GM19395 (cell line): ENCODE measurements at regions not wholly inside any gene's neighbourhood (a gene's known extent, or its start where the extent isn't known, plus 50 kb on each side); places are given as distances from the start of the nearest gene placed in this dataset.
"Not testable (repeated sequence)": the region's sequence is repeated elsewhere in the genome, so short reads cannot be mapped to it uniquely, and the experiment has no call there.

Experiments used
- ATAC-seq: cut with Tn5 transposase; IDR thresholded peaks from one replicate; pipeline ENCODE4 v1.9.1; 2021; ENCODE audit warnings: mild to moderate bottlenecking, moderate library complexity; ENCODE audit not compliant: unreplicated experiment

GRCh38 chr5:155679530-155679929 lies 647.4 kb upstream of the SGCD start:
- no peak for ATAC-seq

GRCh38 chr5:155684417-155684816 lies 642.5 kb upstream of the SGCD start:
- ATAC-seq, result no peak

- no peak for ATAC-seq
Measured at GRCh38 chr5:155686131-155686530, 640.8 kb upstream of the SGCD start.

DNA sequence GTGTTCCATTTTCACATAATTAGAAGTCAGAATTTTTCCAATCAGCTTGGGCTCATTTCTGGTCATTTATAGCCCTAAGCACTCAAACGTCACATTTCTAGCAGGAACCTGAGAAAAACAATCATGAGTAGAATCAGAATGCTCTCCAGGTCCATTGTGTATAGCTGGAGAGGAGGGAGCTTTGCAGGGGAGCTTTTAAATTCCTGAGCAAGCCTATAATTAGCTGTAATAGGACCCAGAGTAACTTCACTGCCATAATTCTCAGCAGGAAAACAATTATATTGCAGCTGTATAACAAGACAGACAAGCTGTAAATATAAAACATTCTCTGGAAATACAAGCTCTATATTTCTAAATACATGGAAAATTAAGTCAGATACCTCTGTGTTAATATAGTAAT lies 637.6 kb upstream of the SGCD start:
- no peak for ATAC-seq

DNA sequence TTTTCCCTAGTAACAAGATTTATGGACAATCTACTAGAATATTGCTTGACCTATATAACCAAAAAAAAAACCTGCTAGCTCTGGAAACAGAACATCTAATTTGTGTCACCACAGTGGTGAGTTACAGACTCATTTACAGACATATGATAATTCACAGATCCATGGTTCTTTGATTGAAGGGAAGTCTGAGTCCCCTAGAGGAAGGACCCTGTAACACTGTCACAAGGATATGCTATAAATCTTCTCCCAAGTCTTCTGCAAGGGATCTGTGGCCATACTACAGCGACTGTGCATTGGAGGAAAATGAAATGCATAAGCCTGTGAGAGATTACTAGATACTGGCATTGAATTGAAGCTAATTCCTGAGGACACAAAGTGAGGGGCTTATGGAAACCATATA lies 630.6 kb upstream of the SGCD start:
- no peak for ATAC-seq

- no peak for ATAC-seq
Measured at GRCh38 chr5:155697236-155697635, 629.7 kb upstream of the SGCD start.

DNA sequence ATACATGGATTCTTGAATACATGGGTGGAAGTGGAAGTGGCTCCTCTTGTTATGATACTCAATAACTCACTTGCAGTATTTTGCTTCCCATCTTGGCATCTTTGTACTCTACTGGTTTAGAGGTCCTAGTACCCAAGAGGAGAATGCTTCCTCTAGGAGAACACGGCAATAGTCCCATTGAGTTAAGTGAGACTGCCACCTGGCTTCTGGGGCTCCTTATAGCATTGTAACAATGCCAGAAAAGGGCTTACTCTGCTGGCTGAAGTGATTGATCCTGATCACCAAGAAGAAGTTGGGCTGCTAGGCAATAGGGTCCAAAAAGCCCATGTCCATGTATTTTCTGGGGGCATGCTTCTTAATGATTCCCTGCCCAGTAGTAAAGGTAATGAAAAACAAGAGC lies 627.6 kb upstream of the SGCD start:
- no peak for ATAC-seq

DNA sequence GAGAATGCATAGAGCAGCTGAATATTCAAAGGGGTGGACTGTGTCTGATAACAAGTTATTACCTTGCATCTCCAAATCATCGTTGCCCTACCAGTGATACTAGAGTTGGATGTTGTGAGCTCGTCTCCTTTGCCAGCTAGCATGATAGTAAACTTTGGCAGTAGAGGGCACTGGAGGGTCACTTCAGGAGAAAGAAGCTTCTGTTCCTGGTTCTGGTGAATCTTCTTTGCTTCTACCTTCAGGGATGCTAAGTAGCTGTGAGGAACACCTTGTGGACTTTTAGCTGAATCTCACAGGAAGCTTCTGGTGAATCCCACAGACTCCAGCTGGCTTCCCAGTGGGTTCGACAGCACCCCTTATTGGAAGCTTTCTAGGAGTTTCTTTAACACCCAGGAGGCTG lies 626.6 kb upstream of the SGCD start:
- no peak for ATAC-seq

DNA sequence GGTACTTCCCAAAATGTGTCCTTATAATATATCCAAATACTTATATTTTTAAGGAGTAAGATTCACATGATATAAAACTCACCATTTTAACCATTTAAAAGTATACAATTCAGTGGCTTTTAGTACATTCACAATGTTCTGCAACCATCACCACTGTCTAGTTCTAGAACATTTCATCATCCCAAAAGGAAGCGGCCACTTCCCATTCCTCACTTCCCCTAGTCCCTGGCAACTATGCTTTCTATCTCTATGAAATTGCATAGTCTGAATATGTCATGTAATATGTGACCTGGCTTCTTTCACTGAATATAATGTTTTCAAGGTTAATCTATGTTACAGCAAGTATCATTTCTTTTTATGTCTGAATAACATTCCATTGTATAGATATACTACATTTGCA lies 615.1 kb upstream of the SGCD start:
- ATAC-seq, result no peak

GRCh38 chr5:155714435-155714834 lies 612.5 kb upstream of the SGCD start:
- not testable (repeated sequence) for ATAC-seq

GRCh38 chr5:155726267-155726666 lies 600.7 kb upstream of the SGCD start:
- ATAC-seq, result no peak

GRCh38 chr5:155727512-155728145 lies 599.3 kb upstream of the SGCD start:
- no peak for ATAC-seq

DNA sequence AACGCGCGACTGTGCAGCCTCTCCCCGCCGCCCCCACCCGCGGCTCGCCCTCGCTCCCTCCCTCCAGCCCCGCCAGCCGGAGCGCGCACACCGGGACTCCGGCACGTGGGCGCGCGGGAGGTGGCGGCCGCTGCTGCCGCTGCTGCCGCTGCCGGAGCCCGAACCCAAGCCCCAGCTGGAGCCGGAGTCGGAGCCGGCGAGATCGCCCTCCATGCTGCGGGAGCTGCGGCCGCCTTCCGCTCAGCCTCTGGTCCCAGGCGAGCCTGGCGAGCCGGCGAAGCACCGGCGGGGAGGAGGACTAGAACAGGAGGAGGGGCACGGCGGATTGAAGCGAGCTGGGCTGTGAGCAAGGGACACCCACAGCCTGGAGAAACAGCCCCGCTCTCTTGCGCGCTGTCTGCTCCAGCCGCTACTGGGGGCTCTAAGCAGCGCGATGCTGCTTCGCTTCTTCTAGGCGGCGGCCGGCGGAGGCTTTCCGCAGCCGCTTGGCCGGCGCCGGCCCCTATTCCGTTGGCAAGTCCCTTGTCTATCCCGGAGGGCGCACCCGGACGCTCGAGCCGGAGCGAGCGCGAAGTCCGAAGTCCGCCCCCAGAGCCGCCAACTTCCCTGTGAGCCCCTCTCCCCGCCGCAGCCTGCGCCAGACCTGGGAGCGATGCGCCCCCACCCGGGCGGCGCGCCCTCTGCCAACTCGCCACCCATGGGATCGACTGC lies 598.7 kb upstream of the SGCD start:
- ATAC-seq, result no peak

- ATAC-seq, result no peak
Measured at GRCh38 chr5:155728857-155729683, 597.9 kb upstream of the SGCD start.

DNA sequence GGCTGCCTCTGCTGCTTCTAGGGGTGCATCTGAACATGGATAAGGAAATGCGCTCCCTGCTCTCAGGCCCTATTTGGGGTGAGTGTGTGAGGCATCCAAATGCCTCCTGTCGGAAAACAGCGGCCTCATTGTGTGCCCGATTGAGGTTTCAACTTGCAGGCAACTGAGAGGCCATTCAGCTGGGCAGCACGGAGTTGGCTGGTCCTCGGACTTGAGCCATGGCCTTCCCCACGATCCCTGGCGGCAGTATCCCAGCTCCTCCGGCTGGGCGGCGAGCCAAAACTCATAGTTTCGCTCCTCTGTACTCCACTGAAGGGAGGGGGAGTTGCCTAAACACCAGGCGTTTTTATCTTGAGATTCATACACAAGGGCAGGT lies 597.3 kb upstream of the SGCD start:
- no peak for ATAC-seq

DNA sequence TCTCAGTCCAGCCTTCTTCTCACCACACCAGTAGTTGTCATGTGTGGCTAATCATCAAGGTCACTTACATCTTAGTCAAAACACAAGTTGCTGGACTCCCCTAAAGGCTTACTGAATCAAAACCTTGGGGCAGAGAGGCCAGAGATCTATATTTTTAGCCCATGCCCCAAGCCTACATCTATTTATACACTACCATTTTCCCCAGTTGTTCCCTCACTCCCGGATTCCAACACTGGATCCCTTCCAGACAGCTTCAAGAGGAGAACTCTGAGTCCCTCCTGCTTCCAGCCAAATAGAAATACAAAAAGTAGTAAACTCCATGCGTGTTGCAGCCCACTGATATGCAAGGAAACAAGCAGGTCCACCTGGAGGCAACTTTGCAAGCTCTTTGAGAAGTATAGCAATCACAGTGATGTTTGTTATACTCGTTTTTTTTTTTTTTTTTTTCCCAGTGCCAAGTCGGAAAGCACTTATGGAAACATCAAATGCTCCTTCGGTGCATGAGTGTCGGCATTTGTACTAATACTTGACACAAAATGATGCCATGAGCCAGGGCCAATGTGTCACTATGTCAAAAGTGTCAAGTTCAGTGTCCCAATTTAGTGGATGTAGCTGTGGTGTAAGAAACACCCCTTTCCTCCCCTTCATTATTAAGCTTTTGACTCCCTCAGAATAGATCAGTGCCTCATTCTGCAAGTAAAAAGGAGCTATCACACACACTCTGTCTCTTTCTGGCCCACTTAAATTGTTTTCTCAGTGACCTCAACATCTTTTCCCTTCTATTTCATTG lies 594.2 kb upstream of the SGCD start:
- no peak for ATAC-seq

DNA sequence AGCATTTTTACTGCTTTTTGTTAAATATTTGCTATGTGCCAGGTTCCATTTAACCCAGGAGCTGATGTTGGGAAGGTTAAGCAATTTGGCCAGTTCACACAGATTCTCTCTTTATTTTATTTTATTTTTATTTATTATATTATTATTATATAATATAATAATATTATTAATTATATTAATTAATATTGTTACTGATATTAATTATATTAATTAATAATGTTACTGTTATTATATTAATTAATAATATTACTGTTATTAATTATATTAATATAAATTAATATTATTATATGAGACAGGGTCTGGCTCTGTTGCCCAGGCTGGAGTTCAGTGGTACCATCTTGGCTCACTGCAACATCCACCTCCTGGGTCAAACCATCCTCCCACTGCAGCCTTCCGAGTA lies 593.0 kb upstream of the SGCD start:
- no peak for ATAC-seq

DNA sequence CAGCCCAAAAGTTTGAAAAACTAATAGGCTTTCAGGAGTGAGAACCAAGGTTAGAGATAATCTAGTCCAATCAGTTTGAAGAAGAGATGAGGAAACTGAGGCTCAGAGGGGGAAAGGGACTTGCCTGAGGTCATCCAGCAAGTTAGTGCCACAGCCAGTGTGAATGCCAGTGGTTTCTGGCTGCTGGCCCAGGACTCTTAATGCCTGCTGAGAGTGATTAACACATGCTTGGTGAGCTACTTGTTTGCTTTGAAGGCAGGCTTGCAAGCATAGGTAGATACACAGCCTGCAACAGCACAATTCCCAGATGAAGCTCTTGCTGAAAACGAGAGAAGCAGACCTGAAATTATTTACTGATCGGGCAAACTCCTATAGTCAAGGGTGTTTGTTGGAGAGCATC lies 591.6 kb upstream of the SGCD start:
- no peak for ATAC-seq

DNA sequence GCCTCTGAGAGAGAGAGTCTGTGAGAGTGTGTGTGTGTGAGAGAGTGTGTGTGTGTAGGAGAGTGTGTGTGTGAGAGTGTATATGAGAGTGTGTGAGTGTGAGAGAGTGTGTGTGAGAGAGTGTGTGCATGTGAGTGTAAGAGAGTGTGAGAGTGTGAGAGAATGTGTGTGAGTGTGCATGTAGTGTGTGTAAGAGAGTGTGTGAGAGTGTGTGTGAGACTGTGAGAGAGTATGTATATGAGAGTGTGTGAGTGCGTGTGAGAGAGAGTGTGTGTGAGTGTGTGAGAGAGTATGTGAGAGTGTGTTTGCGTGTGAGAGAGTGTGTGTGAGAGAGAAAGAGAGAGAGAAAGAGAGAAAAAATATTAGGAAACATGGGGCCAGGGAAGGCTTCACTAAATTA lies 588.3 kb upstream of the SGCD start:
- ATAC-seq, result no peak

DNA sequence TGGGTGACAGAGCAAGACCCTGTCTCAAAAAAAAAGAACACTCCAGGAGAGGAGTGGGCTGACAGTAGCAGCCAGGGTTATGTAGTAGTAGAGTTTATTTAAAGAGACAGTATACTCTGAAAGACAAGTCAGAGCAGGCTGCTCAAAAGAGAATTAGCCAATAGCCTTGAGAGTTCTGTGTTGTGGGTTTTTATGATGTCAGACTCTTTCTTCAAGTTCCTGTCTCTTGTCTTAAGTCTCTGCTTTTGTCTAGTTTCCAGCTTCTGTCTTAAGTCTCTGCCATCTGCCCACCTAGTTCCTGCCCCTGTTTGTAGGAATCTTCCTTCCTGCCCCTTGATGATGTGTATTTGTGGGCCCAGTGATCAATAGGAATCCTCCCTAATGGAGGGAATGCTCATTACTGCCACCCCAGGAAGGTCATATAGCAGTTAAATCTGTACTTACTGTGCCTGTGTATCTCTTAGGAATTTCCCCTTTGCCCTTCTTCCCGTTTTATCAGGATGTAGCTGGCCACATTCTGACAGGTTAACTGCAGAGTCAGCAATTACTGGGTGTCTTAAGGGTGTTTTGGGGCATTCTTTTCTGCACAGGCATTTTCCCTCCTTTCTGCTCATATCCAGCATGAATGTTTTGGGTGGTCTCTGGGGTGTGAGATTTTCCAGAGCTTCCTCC lies 580.5 kb upstream of the SGCD start:
- no peak for ATAC-seq

DNA sequence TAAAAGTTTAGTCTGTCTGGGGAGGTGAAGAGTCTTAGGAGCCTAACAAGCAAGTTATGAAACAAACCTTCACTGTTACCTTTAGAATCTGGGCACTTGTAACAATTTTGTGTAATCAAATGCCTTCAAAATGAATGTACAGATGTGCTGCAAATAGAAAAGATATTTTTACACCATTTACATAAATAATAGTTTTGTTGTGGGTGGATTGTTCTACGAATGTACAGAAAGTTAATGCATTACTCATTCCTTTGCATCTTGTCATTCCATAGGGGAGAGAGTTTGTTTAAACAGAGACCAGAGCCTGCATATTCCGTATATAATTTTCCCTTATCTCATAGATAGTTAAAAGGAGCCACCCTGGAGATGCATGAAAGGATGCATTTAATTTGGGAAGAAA lies 576.9 kb upstream of the SGCD start:
- ATAC-seq, result no peak
